ENCODE measurements at regions not wholly inside any gene's neighbourhood (a gene's known extent, or its start where the extent isn't known, plus 50 kb on each side); places are given as distances from the start of the nearest gene placed in this dataset.

- Histone ChIP-seq H3K9me3 (ENCODE audit: severe bottlenecking) (no peaks in the 10 kb centered on the region), H3K27me3 (ENCODE audit: insufficient read depth, low read depth, severe bottlenecking) (no peaks in the 10 kb centered on the region), H3K27ac (no peak overlapping the region), H3K36me3 (no peaks in the 10 kb centered on the region), H3K4me3 (ENCODE audit: low read depth, low read length) (no peak overlapping the region)
- no peak for TF ChIP-seq CTCF (IDR thresholded peaks at IDR 0.05; ENCODE audit: low read depth, low read length)
- no peak for DNase-seq
These were observed 646.5 kb downstream of the SATB2 start for GRCh38 chr2:198811198-198811597.

- Histone ChIP-seq H3K36me3 (no peaks in the 10 kb centered on the region), H3K27me3 (ENCODE audit: insufficient read depth, low read depth, severe bottlenecking) (no peaks in the 10 kb centered on the region), H3K9me3 (ENCODE audit: severe bottlenecking) (no peaks in the 10 kb centered on the region), H3K27ac (no peak overlapping the region), H3K4me3 (ENCODE audit: low read depth, low read length) (no peak overlapping the region)
- DNase-seq = no peak
- TF ChIP-seq CTCF (IDR thresholded peaks at IDR 0.05; ENCODE audit: low read depth, low read length) = no peak
These were observed 647.8 kb downstream of the SATB2 start for GRCh38 chr2:198809976-198810375.

- Histone ChIP-seq H3K36me3 (no peaks in the 10 kb centered on the region), H3K9me3 (ENCODE audit: severe bottlenecking) (no peaks in the 10 kb centered on the region), H3K4me3 (ENCODE audit: low read depth, low read length) (no peak overlapping the region), H3K27ac (no peak overlapping the region), H3K27me3 (ENCODE audit: insufficient read depth, low read depth, severe bottlenecking) (no peaks in the 10 kb centered on the region)
- DNase-seq = no peak
- no peak for TF ChIP-seq CTCF (IDR thresholded peaks at IDR 0.05; ENCODE audit: low read depth, low read length)
These were observed 650.6 kb downstream of the SATB2 start for GRCh38 chr2:198807131-198807530.

- Histone ChIP-seq H3K27me3 (ENCODE audit: insufficient read depth, low read depth, severe bottlenecking) (no peaks in the 10 kb centered on the region), H3K4me3 (ENCODE audit: low read depth, low read length) (no peak overlapping the region), H3K9me3 (ENCODE audit: severe bottlenecking) (no peaks in the 10 kb centered on the region), H3K36me3 (no peaks in the 10 kb centered on the region), H3K27ac (no peak overlapping the region)
- no peak for DNase-seq
- TF ChIP-seq CTCF (IDR thresholded peaks at IDR 0.05; ENCODE audit: low read depth, low read length) = no peak
These were observed 662.3 kb downstream of the SATB2 start for GRCh38 chr2:198795419-198795818.

- Histone ChIP-seq H3K27me3 (ENCODE audit: insufficient read depth, low read depth, severe bottlenecking) (no peaks in the 10 kb centered on the region), H3K9me3 (ENCODE audit: severe bottlenecking) (no peaks in the 10 kb centered on the region), H3K4me3 (ENCODE audit: low read depth, low read length) (no peak overlapping the region), H3K36me3 (no peaks in the 10 kb centered on the region), H3K27ac (no peak overlapping the region)
- TF ChIP-seq CTCF (IDR thresholded peaks at IDR 0.05; ENCODE audit: low read depth, low read length) = no peak
- DNase-seq = no peak
These were observed 666.1 kb downstream of the SATB2 start for GRCh38 chr2:198791623-198792022.

- TF ChIP-seq CTCF (IDR thresholded peaks at IDR 0.05; ENCODE audit: low read depth, low read length) = no peak
- no peak for DNase-seq
- Histone ChIP-seq H3K4me3 (ENCODE audit: low read depth, low read length) (no peak overlapping the region), H3K27ac (no peak overlapping the region), H3K27me3 (ENCODE audit: insufficient read depth, low read depth, severe bottlenecking) (no peaks in the 10 kb centered on the region), H3K9me3 (ENCODE audit: severe bottlenecking) (no peaks in the 10 kb centered on the region), H3K36me3 (no peaks in the 10 kb centered on the region)
These were observed 669.1 kb downstream of the SATB2 start for GRCh38 chr2:198788676-198789075.
